ENCODE measurements at regions not wholly inside any gene's neighbourhood (a gene's known extent, or its start where the extent isn't known, plus 50 kb on each side); places are given as distances from the start of the nearest gene placed in this dataset.

- H3K9me3 ChIP-seq (ENCODE audit: control insufficient read depth in 4 of 4, insufficient read depth in 3 of 4, low read length in 3 of 4): peaks cover 0 to 1% (median 0%) of the 10 kb centered on the region in 4 donors
- H3K4me3 ChIP-seq: no peak overlapping the region
- WGBS, 2 donors: 77 to 85% methylated on average over 9 of the region's 9 CpGs
- no peak for DNase-seq
- peaks cover 0 to 3% (median 0%) of the 10 kb centered on the region in 3 donors for H3K27me3 ChIP-seq (ENCODE audit: control insufficient read depth in 3 of 3, insufficient read depth in 3 of 3, low read length in 2 of 3)
- no peak overlapping the region for H3K9ac ChIP-seq (ENCODE audit: insufficient read depth in 1 of 2, low read length in 2 of 2)
- H3K36me3 ChIP-seq (ENCODE audit: control insufficient read depth in 4 of 4, insufficient read depth in 4 of 4, low read length in 4 of 4): no peaks in the 10 kb centered on the region
- no peak for TF ChIP-seq CTCF (IDR thresholded peaks at IDR 0.05; ENCODE audit: control extremely low read depth, extremely low read depth)
- no peak overlapping the region for H3K27ac ChIP-seq (ENCODE audit: low read depth in 1 of 2, low read length in 1 of 2)
- ATAC-seq (ENCODE audit: insufficient read depth, low FRiP score): no peak
- H3K4me1 ChIP-seq (ENCODE audit: control insufficient read depth in 5 of 5, insufficient read depth in 5 of 5, low read length in 5 of 5): no peaks in the 10 kb centered on the region
These were observed 304.2 kb downstream of the CYRIA start for GRCh38 chr2:16361261-16361995.

DNA sequence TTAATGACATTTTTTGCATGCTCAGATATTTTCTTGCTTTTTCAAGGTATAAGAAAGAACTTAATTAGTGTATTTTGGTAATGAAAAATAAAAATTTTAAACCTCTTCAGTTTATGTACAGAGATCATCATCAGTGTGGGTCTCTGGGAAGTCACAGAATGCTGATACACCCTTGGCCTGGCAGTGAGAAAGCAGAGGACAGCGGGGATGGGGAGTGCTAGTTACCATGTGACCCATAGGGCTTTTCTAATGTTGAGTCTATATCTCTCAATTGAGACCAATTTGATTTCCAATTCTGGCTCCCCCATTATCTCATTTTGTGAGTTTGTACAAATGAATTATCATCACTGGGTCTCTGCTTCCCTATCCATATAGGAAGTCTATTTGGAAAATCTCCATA lies 305.7 kb downstream of the CYRIA start:
- Histone ChIP-seq H3K27me3 (ENCODE audit: control insufficient read depth in 3 of 3, insufficient read depth in 3 of 3, low read length in 2 of 3) (peaks cover 0 to 3% (median 0%) of the 10 kb centered on the region in 3 donors), H3K9me3 (ENCODE audit: control insufficient read depth in 4 of 4, insufficient read depth in 3 of 4, low read length in 3 of 4) (peaks cover 0 to 1% (median 0%) of the 10 kb centered on the region in 4 donors), H3K9ac (ENCODE audit: insufficient read depth in 1 of 2, low read length in 2 of 2) (no peak overlapping the region), H3K36me3 (ENCODE audit: control insufficient read depth in 4 of 4, insufficient read depth in 4 of 4, low read length in 4 of 4) (no peaks in the 10 kb centered on the region), H3K27ac (ENCODE audit: low read depth in 1 of 2, low read length in 1 of 2) (no peak overlapping the region), H3K4me3 (no peak overlapping the region), H3K4me1 (ENCODE audit: control insufficient read depth in 5 of 5, insufficient read depth in 5 of 5, low read length in 5 of 5) (no peaks in the 10 kb centered on the region)
- 88 to 96% methylated on average over 1 of the region's 1 CpG for WGBS, 2 donors
- ATAC-seq (ENCODE audit: insufficient read depth, low FRiP score) (no peak), DNase-seq (no peak)
- TF ChIP-seq CTCF (IDR thresholded peaks at IDR 0.05; ENCODE audit: control extremely low read depth, extremely low read depth): no peak

- no peak overlapping the region for H3K4me3 ChIP-seq
- WGBS, 2 donors: 84 to 93% methylated on average over 1 of the region's 1 CpG
- ATAC-seq (ENCODE audit: insufficient read depth, low FRiP score) (no peak), DNase-seq (no peak)
- peaks cover 0 to 3% (median under 1%) of the 10 kb centered on the region in 4 donors for H3K9me3 ChIP-seq (ENCODE audit: control insufficient read depth in 4 of 4, insufficient read depth in 3 of 4, low read length in 3 of 4)
- no peak overlapping the region for H3K27ac ChIP-seq (ENCODE audit: low read depth in 1 of 2, low read length in 1 of 2)
- no peak for TF ChIP-seq CTCF (IDR thresholded peaks at IDR 0.05; ENCODE audit: control extremely low read depth, extremely low read depth)
- no peaks in the 10 kb centered on the region for H3K27me3 ChIP-seq (ENCODE audit: control insufficient read depth in 3 of 3, insufficient read depth in 3 of 3, low read length in 2 of 3)
- no peaks in the 10 kb centered on the region for H3K4me1 ChIP-seq (ENCODE audit: control insufficient read depth in 5 of 5, insufficient read depth in 5 of 5, low read length in 5 of 5)
- no peaks in the 10 kb centered on the region for H3K36me3 ChIP-seq (ENCODE audit: control insufficient read depth in 4 of 4, insufficient read depth in 4 of 4, low read length in 4 of 4)
- no peak overlapping the region for H3K9ac ChIP-seq (ENCODE audit: insufficient read depth in 1 of 2, low read length in 2 of 2)
These were observed 308.4 kb downstream of the CYRIA start for GRCh38 chr2:16357188-16357587.
